GM21390 (cell line): ENCODE measurements at regions not wholly inside any gene's neighbourhood (a gene's known extent, or its start where the extent isn't known, plus 50 kb on each side); places are given as distances from the start of the nearest gene placed in this dataset.

Source experiments
- ATAC-seq: cut with Tn5 transposase; IDR thresholded peaks from one replicate; pipeline ENCODE4 v1.9.1; 2021; ENCODE audit not compliant: unreplicated experiment

- no peak for ATAC-seq
Measured at GRCh38 chr1:200319148-200319547, 90.7 kb downstream of the ZNF281 start.

GRCh38 chr1:200317236-200317635, 92.6 kb downstream of the ZNF281 start:
- no peak for ATAC-seq

GRCh38 chr1:200316148-200316803, 93.6 kb downstream of the ZNF281 start:
- ATAC-seq = no peak

GRCh38 chr1:200314085-200314750, 95.6 kb downstream of the ZNF281 start:
- no peak for ATAC-seq

- ATAC-seq = no peak
Measured at GRCh38 chr1:200311256-200311655, 98.6 kb downstream of the ZNF281 start.

- ATAC-seq = no peak
Measured at GRCh38 chr1:200310824-200311223, 99.0 kb downstream of the ZNF281 start.

- no peak for ATAC-seq
Measured at GRCh38 chr1:200307755-200308066, 102.1 kb downstream of the ZNF281 start.

- ATAC-seq = peak; percentile 56
Measured at GRCh38 chr1:200306944-200307754, 102.7 kb downstream of the ZNF281 start.

GRCh38 chr1:200305806-200306205, 104.0 kb downstream of the ZNF281 start:
- no peak for ATAC-seq

- no peak for ATAC-seq
Measured at GRCh38 chr1:200304171-200304570, 105.7 kb downstream of the ZNF281 start.

- no peak for ATAC-seq
Measured at GRCh38 chr1:200302921-200303290, 106.9 kb downstream of the ZNF281 start.

- ATAC-seq = peak; percentile 57
Measured at GRCh38 chr1:200302192-200302920, 107.5 kb downstream of the ZNF281 start.

- ATAC-seq = no peak
Measured at GRCh38 chr1:200301152-200301551, 108.7 kb downstream of the ZNF281 start.

- ATAC-seq = no peak
Measured at GRCh38 chr1:200299571-200299970, 110.3 kb downstream of the ZNF281 start.

- no peak for ATAC-seq
Measured at GRCh38 chr1:200298242-200298641, 111.6 kb downstream of the ZNF281 start.

GRCh38 chr1:200296091-200296661, 113.7 kb downstream of the ZNF281 start:
- no peak for ATAC-seq

GRCh38 chr1:200294241-200294640, 115.6 kb downstream of the ZNF281 start:
- no peak for ATAC-seq

GRCh38 chr1:200292699-200293098, 117.1 kb downstream of the ZNF281 start:
- ATAC-seq = no peak

GRCh38 chr1:200291106-200291505, 118.7 kb downstream of the ZNF281 start:
- ATAC-seq = no peak

- no peak for ATAC-seq
Measured at GRCh38 chr1:200290010-200290685, 119.7 kb downstream of the ZNF281 start.

- ATAC-seq = no peak
Measured at GRCh38 chr1:200288226-200288625, 121.6 kb downstream of the ZNF281 start.
